DLD1 (cell line): ENCODE measurements at regions not wholly inside any gene's neighbourhood (a gene's known extent, or its start where the extent isn't known, plus 50 kb on each side); places are given as distances from the start of the nearest gene placed in this dataset.

Experiments
- in situ Hi-C: cut with HindIII; loops from 2 replicates; pipeline ENCODE4 v1.10.0; 2017; ENCODE audit warnings: low sequenced_read_pairs

DNA sequence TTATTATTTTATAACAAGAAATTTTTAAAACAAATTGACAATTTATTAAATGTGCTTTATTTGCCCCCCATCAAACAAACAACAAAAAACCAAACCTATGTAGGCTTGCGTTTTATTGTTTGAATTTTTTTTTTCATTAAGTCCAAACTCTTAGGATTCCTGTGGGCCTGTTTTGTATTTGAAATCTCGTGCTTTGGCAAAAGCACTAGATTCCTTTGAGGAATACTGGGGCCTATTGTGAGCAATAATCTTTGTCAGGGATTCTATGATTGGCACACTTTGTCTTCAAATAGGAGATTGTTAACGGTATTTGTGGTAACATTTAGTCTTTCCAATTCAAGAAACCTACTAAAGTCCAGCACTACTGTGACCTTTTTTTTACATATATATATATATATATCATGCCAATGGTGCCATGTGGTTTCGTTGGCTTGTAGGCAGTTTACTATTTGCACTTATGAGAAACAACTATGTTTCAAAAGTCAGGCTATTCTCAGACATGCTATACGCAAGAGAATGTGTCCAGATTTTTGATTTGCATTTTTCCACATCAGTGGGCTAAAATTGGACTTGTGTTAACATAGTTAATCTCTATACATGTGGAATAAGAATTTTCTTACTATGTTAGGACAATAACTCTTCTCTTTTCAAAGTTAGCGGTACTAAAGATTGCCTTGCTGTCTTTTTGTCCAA is 70.4 kb upstream of the GREM2 start:
- in situ Hi-C loops, result no loop called here

DNA sequence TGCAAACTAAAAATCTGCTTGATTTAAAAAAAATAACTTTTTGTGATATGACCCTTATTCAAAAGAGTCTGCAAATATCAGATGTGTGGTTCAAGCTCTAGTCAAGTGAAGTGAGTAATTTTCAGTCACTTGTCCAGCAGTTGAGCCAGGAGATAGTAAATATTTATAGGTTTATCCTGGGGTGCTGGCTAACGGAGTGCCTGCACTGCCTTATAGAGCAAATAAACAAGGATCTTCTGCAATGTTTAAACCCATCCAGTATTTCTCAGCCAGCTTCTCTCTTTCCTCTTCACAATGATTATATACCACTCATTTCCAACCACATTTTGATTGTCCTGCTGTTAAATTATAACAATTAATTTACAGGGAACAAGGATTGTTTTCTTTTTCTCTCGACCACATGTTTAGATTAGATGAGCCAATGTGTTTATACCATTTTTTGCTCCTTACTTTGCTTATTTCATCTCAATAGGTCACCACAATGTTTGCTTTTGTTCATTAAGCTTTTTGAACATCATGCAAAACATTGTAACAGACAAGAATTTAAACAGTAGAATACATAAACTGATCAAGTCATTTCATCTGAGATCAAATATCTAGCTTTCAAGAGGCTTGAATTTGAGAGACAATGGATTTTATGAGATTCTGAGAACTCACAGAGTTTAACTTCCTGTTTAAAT is 60.3 kb upstream of the GREM2 start:
- in situ Hi-C loops, result no loop called here

DNA sequence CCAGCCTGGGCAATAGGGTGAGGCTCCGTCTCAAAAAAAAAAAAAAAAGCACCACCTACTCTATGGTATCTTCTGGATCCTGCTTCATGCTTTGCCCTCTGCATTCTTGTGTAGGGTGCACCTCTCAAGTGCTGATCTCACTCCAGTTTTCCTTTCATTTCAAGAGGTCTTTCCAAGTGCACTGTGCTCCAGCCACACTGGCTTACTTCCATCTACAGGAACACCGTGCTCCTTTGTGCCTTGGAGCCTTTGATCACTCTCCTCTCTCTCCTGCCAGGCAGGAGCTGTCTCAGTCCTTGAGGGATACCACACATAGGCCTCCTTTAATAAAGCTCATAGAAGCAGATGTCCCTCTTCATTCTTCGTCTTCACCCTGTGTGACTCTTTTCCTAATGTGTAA is 55.4 kb upstream of the GREM2 start:
- in situ Hi-C loops, result no loop called here

DNA sequence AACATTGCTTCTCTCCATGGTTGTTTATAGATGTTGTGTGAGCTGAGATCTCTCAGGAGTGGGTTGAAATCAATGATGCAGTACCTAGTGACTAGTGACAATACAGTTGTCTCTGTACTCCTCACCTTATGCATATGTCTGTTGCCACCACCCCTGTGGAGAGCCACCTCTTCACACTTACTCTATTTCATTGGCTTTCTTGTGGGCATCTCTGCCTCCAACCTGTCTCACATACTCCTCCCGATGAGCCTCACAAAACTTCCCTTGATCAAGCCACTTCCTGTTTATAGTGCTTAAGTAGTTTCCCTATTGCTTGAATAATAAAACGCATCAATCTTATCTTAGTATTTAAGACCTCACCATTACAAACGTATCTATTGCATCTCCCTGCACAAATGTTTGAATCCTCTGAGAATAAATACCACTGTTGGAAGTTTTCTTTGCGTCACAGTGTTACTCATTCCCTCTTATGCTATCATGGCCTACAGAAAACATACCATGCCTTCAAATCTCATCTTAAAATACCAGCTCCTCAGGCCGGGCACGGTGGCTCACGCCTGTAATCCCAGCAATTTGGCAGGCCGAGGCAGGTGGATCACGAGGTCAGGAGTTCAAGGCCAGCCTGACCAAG is 54.7 kb upstream of the GREM2 start:
- in situ Hi-C loops, result no loop called here

DNA sequence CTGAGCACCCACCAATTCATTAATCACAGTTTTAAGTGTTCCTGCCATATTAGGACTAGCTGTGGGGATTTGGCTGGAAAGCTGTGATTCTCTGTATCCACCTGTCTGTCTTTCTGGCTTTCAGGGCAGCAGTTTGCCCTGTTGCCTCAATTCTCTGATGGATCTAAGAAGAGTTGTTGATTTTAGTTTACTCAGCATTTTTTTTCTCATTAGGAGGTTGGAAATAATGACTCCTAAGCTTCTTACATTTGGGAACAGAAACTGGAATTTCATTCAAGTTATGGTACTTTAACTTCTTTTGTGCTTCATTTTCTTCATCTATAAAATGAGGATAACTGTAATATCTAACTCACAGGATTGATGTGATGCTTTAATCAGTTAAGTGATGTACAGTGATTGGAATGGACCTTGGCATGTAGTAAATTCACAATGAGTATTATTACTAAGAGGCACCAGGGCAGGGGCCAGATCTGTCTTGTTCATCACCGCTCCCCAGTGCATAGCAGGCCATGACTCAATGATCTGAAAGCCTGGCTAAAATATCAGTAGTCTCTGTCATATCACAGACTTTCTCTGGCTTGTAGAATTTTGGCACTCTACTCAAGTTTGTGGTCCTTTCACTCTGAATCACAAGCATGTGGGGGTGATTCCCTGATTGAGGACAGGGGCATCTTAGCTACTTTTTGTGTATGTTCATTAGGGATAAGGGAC is 51.4 kb upstream of the GREM2 start:
- in situ Hi-C loops, result no loop called here
